HEK293 (cell line): ENCODE measurements at regions not wholly inside any gene's neighbourhood (a gene's known extent, or its start where the extent isn't known, plus 50 kb on each side); places are given as distances from the start of the nearest gene placed in this dataset.

Experiments used
- CTCF ChIA-PET: fragments of 350-600 bp; formaldehyde crosslinking; extraction: SDS; loops from one replicate; lab custom pipeline; 2021; ENCODE audit warnings: antibody characterized with exemption; lab: Yijun Ruan, JAX
- POLR2A ChIA-PET: fragments of 300-600 bp; formaldehyde crosslinking; extraction: SDS; loops from one replicate; lab custom pipeline; 2020; ENCODE audit warnings: antibody characterized with exemption, inconsistent platforms; lab: Yijun Ruan, JAX
- H3K27ac ChIP-seq: fragments of 200-500 bp; sonication (Bioruptor generic); 2 replicates; pipeline ENCODE4 v1.5.1; 2014; ENCODE audit warnings: low read depth, low read length, control low read depth, inconsistent platforms; ENCODE audit errors: extremely low read depth
- H3K36me3 ChIP-seq, 2 experiments: fragments of 200-500 bp in 1 of 2; sonication (Bioruptor generic) in 1 of 2; 1 replicate in 1 of 2; 2 replicates in 1 of 2; pipeline ENCODE4 v1.5.1; 2014 to 2017; ENCODE audit warnings: inconsistent platforms in 2 of 2, low read length in 2 of 2; ENCODE audit not compliant: control insufficient read depth in 2 of 2, insufficient read depth in 1 of 2
- H3K4me1 ChIP-seq: fragments of 200-500 bp; sonication (Bioruptor generic); 2 replicates; pipeline ENCODE4 v1.5.1; 2014; ENCODE audit warnings: mild to moderate bottlenecking, low read length, inconsistent platforms; ENCODE audit not compliant: control insufficient read depth, insufficient read depth
- H3K4me3 ChIP-seq: 2 replicates; pipeline ENCODE4 v1.5.1; 2011; ENCODE audit warnings: low read depth, mild to moderate bottlenecking, control low read depth, low read length, moderate library complexity
- H3K9me3 ChIP-seq: fragments of 200-500 bp; sonication (Bioruptor generic); 2 replicates; pipeline ENCODE4 v1.5.1; 2014; ENCODE audit warnings: low read depth, low read length, inconsistent platforms; ENCODE audit not compliant: control insufficient read depth, insufficient read depth
- AEBP2 ChIP-seq: fragments of 450-650 bp; formaldehyde crosslinking; IDR thresholded peaks from 2 replicates; pipeline ENCODE4 v1.5.1; 2016; ENCODE audit warnings: missing biosample characterization, missing genetic modification characterization, borderline replicate concordance
- BCL11B ChIP-seq: fragments of 450-650 bp; formaldehyde crosslinking; IDR thresholded peaks from 2 replicates; pipeline ENCODE4 v1.5.1; 2016; ENCODE audit warnings: low read depth, missing biosample characterization, missing genetic modification characterization
- EGR2 ChIP-seq: fragments of 450-650 bp; formaldehyde crosslinking; IDR thresholded peaks from 2 replicates; pipeline ENCODE4 v1.5.1; 2016; ENCODE audit warnings: low read depth, missing biosample characterization, missing genetic modification characterization
- GLI2 ChIP-seq: fragments of 450-650 bp; formaldehyde crosslinking; IDR thresholded peaks from 2 replicates; pipeline ENCODE4; 2017; ENCODE audit warnings: missing biosample characterization, missing genetic modification characterization, low read depth, borderline replicate concordance
- GLIS1 ChIP-seq: fragments of 450-650 bp; formaldehyde crosslinking; IDR thresholded peaks from 2 replicates; pipeline ENCODE4 v1.5.1; 2016; ENCODE audit warnings: missing biosample characterization, missing genetic modification characterization
- KLF17 ChIP-seq: fragments of 450-650 bp; formaldehyde crosslinking; IDR thresholded peaks from 2 replicates; pipeline ENCODE4 v1.5.1; 2016; ENCODE audit warnings: missing biosample characterization, missing genetic modification characterization
- ZBTB21 ChIP-seq: fragments of 450-650 bp; formaldehyde crosslinking; IDR thresholded peaks from 2 replicates; pipeline ENCODE4 v1.5.1; 2017; ENCODE audit warnings: missing biosample characterization, missing genetic modification characterization
- ZBTB7A ChIP-seq: fragments of 450-650 bp; formaldehyde crosslinking; IDR thresholded peaks from 2 replicates; pipeline ENCODE4 v1.5.1; 2016; ENCODE audit warnings: low read depth, missing biosample characterization, missing genetic modification characterization
- ZNF184 ChIP-seq: fragments of 450-650 bp; IDR thresholded peaks from 2 replicates; pipeline ENCODE4 v1.5.1; 2018; ENCODE audit warnings: missing biosample characterization, mild to moderate bottlenecking, missing genetic modification characterization
- ZNF19 ChIP-seq: fragments of 450-650 bp; formaldehyde crosslinking; IDR thresholded peaks from 2 replicates; pipeline ENCODE4; 2016; ENCODE audit warnings: missing biosample characterization, missing genetic modification characterization, low read depth
- ZNF26 ChIP-seq: fragments of 450-650 bp; formaldehyde crosslinking; IDR thresholded peaks from 2 replicates; pipeline ENCODE4 v1.5.1; 2016; ENCODE audit warnings: missing biosample characterization, missing genetic modification characterization
- ZNF274 ChIP-seq, 2 experiments: fragments of 200-500 bp in 1 of 2; fragments of 450-650 bp in 1 of 2; sonication (Bioruptor generic) in 1 of 2; formaldehyde crosslinking in 1 of 2; IDR thresholded peaks; 2 replicates each; pipeline versions ENCODE4 v1.5.1 to v1.6.1; 2014 to 2016; ENCODE audit warnings: borderline replicate concordance in 1 of 2, inconsistent platforms in 1 of 2, low read length in 1 of 2, missing biosample characterization in 1 of 2, missing genetic modification characterization in 1 of 2
- ZNF623 ChIP-seq: fragments of 450-650 bp; formaldehyde crosslinking; IDR thresholded peaks from 2 replicates; pipeline ENCODE4 v1.5.1; 2016; ENCODE audit warnings: missing biosample characterization, missing genetic modification characterization
- ZNF654 ChIP-seq: fragments of 450-650 bp; formaldehyde crosslinking; IDR thresholded peaks from 2 replicates; pipeline ENCODE4 v1.5.1; 2016; ENCODE audit warnings: low read depth, missing biosample characterization, missing genetic modification characterization
- ZNF658 ChIP-seq: fragments of 450-650 bp; formaldehyde crosslinking; IDR thresholded peaks from 2 replicates; pipeline ENCODE4; 2016; ENCODE audit warnings: missing biosample characterization, missing genetic modification characterization
- ZNF660 ChIP-seq: fragments of 450-650 bp; IDR thresholded peaks from 2 replicates; pipeline ENCODE4 v1.5.1; 2018; ENCODE audit warnings: missing biosample characterization, mild to moderate bottlenecking, missing genetic modification characterization
- ZNF76 ChIP-seq: fragments of 450-650 bp; formaldehyde crosslinking; IDR thresholded peaks from 2 replicates; pipeline ENCODE4; 2016; ENCODE audit warnings: low read depth, missing biosample characterization, missing genetic modification characterization, borderline replicate concordance
- ZNF776 ChIP-seq: fragments of 450-650 bp; formaldehyde crosslinking; IDR thresholded peaks from 2 replicates; pipeline ENCODE4 v1.5.0; 2017; ENCODE audit warnings: missing biosample characterization, missing genetic modification characterization, borderline replicate concordance
- ZNF777 ChIP-seq: fragments of 450-650 bp; formaldehyde crosslinking; IDR thresholded peaks from 2 replicates; pipeline ENCODE4 v1.5.1; 2017; ENCODE audit warnings: missing biosample characterization, missing genetic modification characterization, borderline replicate concordance
- ZNF830 ChIP-seq: fragments of 450-650 bp; IDR thresholded peaks from 2 replicates; pipeline ENCODE4 v1.5.0; 2018; ENCODE audit warnings: missing biosample characterization, missing genetic modification characterization, low read depth, mild to moderate bottlenecking, moderate library complexity
- ZNF837 ChIP-seq: fragments of 450-650 bp; formaldehyde crosslinking; IDR thresholded peaks from 2 replicates; pipeline ENCODE4 v1.5.1; 2016; ENCODE audit warnings: missing biosample characterization, missing genetic modification characterization
- ZSCAN16 ChIP-seq: fragments of 450-650 bp; formaldehyde crosslinking; IDR thresholded peaks from 2 replicates; pipeline ENCODE4 v1.5.1; 2016; ENCODE audit warnings: missing biosample characterization, missing genetic modification characterization

GRCh38 chr11:129308241-129308865 lies 67.3 kb upstream of the BARX2 start:
- Histone ChIP-seq H3K36me3 (no peaks in the 10 kb centered on the region), H3K27ac (no peak overlapping the region), H3K4me3 (no peak overlapping the region)
- no peak for TF ChIP-seq ZBTB7A
- TF ChIP-seq GLIS1 (tag by site-specific recombination), result no peak
- no peak for TF ChIP-seq ZNF658 (tag by site-specific recombination)
- TF ChIP-seq ZNF837 (tag by site-specific recombination), result no peak
- no peak for TF ChIP-seq ZNF654
- TF ChIP-seq, all 188 proteins: peak for 0
- Histone ChIP-seq H3K4me1 (no peaks in the 10 kb centered on the region), H3K9me3 (no peaks in the 10 kb centered on the region)
- ChIA-PET POLR2A (no interaction called here), CTCF (no interaction called here)

- Histone ChIP-seq H3K36me3 (no peaks in the 10 kb centered on the region), H3K4me3 (no peak overlapping the region), H3K9me3 (no peaks in the 10 kb centered on the region), H3K27ac (no peak overlapping the region), H3K4me1 (no peaks in the 10 kb centered on the region)
- CTCF ChIA-PET, result no interaction called here
- TF ChIP-seq ZNF274 (IDR thresholded peaks at IDR 0.05; ENCODE audit: low read length) (no peak), ZNF274 (tag by site-specific recombination; IDR thresholded peaks at IDR 0.05; ENCODE audit: borderline replicate concordance) (no peak), KLF17 (tag by site-specific recombination) (no peak), AEBP2 (tag by site-specific recombination) (no peak), ZNF623 (tag by site-specific recombination) (no peak), ZNF660 (no peak)
- POLR2A ChIA-PET, result no interaction called here
Measured at GRCh38 chr11:129307162-129307561, 68.5 kb upstream of the BARX2 start.

- ChIA-PET POLR2A (no interaction called here), CTCF (interaction anchor here (0.5 to 1.1 kb wide), 3 partner anchors 11 to 1708 kb away, joined by 3 to 4 read pairs (median 3); no protein-coding TSS in a partner anchor)
- Histone ChIP-seq H3K36me3 (no peaks in the 10 kb centered on the region), H3K9me3 (no peaks in the 10 kb centered on the region), H3K4me1 (no peaks in the 10 kb centered on the region), H3K27ac (no peak overlapping the region), H3K4me3 (no peak overlapping the region)
- TF ChIP-seq EGR2 (no peak), BCL11B (tag by site-specific recombination) (no peak), ZNF26 (no peak)
Measured at GRCh38 chr11:129302386-129303101, 73.1 kb upstream of the BARX2 start.

GRCh38 chr11:129300099-129300498 lies 75.5 kb upstream of the BARX2 start:
- H3K4me3 ChIP-seq, result no peak overlapping the region
- no peak overlapping the region for H3K27ac ChIP-seq
- no peaks in the 10 kb centered on the region for H3K4me1 ChIP-seq
- no peaks in the 10 kb centered on the region for H3K36me3 ChIP-seq
- H3K9me3 ChIP-seq, result no peaks in the 10 kb centered on the region
- POLR2A ChIA-PET, result no interaction called here
- CTCF ChIA-PET, result no interaction called here
- no peak for TF ChIP-seq ZNF777 (tag by site-specific recombination)
- no peak for TF ChIP-seq ZNF184
- TF ChIP-seq ZNF76 (tag by site-specific recombination), result no peak
- no peak for TF ChIP-seq ZNF776
- TF ChIP-seq ZNF830 (tag by site-specific recombination), result no peak
- no peak for TF ChIP-seq ZSCAN16 (tag by site-specific recombination)
- TF ChIP-seq ZNF19 (tag by site-specific recombination), result no peak
- no peak for TF ChIP-seq ZBTB21 (tag by site-specific recombination)
- TF ChIP-seq GLI2, result no peak
